ENCODE measurements at regions not wholly inside any gene's neighbourhood (a gene's known extent, or its start where the extent isn't known, plus 50 kb on each side); places are given as distances from the start of the nearest gene placed in this dataset.

DNA sequence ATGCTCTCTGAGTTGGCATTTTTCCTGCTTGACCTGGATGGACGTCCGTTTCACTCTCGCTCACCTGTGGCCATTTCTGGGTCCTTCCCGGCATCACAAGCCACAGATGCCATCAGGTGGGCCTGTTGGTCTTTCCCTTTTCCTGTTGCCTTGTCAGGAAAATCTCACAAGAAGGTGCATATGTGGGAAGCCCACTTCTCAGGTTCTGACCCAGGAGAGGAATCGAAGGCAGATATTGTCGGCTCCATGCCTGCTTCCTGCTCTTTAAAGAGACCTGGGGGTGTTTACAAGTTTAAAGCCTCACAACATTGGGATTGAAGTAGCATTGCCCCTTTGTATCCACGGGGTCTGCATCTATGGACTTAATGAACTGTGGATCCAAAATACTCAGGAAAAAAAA, 357.9 kb downstream of the RPS24 start:
- no peak for DNase-seq (ENCODE audit: low read depth)
- no peak overlapping the region for H3K4me3 ChIP-seq (ENCODE audit: low read depth, low read length)
- TF ChIP-seq CTCF (IDR thresholded peaks at IDR 0.05; ENCODE audit: insufficient read depth, low read depth, low read length), result no peak

- H3K4me3 ChIP-seq (ENCODE audit: low read depth, low read length), result no peak overlapping the region
- TF ChIP-seq CTCF (IDR thresholded peaks at IDR 0.05; ENCODE audit: insufficient read depth, low read depth, low read length), result no peak
- no peak for DNase-seq (ENCODE audit: low read depth)
Observed at GRCh38 chr10:78392197-78392596, 358.5 kb downstream of the RPS24 start.

DNA sequence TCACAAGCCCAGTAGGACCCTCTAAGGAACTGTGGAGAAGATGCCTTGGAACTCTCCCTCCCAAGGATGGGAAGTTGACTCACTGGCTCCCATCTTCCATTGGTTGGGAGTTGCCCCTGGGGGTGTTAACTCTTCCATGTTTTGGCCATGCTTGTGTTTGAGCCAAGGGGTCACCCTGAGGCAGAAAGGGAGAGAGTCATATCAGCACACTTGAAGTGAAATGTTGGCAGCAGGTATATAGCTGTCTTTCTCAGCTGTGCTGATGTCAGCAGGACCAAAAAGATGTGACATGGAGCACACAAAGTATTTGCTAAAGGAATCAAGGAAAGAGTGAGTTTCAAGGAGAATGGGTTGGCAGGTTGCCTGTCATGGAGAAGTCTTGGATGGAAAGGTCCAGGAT, 359.4 kb downstream of the RPS24 start:
- TF ChIP-seq CTCF (IDR thresholded peaks at IDR 0.05; ENCODE audit: insufficient read depth, low read depth, low read length), result no peak
- no peak for DNase-seq (ENCODE audit: low read depth)
- H3K4me3 ChIP-seq (ENCODE audit: low read depth, low read length), result no peak overlapping the region

DNA sequence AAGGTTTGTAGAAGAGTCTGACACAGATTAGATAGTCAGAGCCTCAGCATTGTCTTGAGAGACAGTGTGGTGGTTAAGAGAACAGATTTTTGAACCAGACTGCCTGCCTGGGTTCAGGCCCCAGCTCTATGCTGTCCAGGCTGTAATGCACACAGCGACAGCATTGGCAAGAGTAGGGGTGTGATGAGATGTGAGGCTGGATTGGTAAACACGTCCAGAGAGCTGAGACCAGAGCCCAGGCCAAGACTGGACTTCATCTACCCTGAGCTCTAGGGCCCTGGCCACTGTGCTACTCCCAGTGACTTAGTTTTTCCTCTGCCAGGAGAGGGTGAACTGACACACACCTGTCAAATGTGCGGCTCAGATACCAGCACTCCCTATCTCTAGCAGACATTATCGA, 360.4 kb downstream of the RPS24 start:
- no peak overlapping the region for H3K4me3 ChIP-seq (ENCODE audit: low read depth, low read length)
- no peak for DNase-seq (ENCODE audit: low read depth)
- TF ChIP-seq CTCF (IDR thresholded peaks at IDR 0.05; ENCODE audit: insufficient read depth, low read depth, low read length), result no peak

DNA sequence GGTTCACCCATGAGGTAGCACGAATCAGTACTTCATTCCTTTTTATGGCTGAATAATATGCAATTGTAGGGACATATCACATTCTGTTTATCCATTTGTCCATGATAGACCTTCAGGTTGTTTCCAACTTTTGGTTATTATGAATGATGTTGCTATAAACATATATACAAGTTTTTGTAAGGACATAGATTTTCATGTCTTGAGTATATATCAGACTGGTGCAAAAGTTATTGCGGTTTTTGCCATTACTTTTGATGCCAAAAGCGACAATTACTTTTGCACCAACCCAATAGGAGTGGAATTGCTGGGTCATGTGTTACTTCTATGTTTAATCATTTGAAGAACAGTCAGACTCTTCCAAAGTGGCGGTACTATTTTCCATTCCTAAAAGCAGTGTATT, 361.5 kb downstream of the RPS24 start:
- no peak for TF ChIP-seq CTCF (IDR thresholded peaks at IDR 0.05; ENCODE audit: insufficient read depth, low read depth, low read length)
- H3K4me3 ChIP-seq (ENCODE audit: low read depth, low read length), result no peak overlapping the region
- no peak for DNase-seq (ENCODE audit: low read depth)

GRCh38 chr10:78396754-78397153, 363.1 kb downstream of the RPS24 start:
- H3K4me3 ChIP-seq (ENCODE audit: low read depth, low read length), result no peak overlapping the region
- no peak for DNase-seq (ENCODE audit: low read depth)
- TF ChIP-seq CTCF (IDR thresholded peaks at IDR 0.05; ENCODE audit: insufficient read depth, low read depth, low read length), result no peak

- TF ChIP-seq CTCF (IDR thresholded peaks at IDR 0.05; ENCODE audit: insufficient read depth, low read depth, low read length), result no peak
- H3K4me3 ChIP-seq (ENCODE audit: low read depth, low read length), result no peak overlapping the region
- DNase-seq (ENCODE audit: low read depth), result no peak
Observed at GRCh38 chr10:78397786-78398185, 364.1 kb downstream of the RPS24 start.

Measured in fibroblast of villous mesenchyme (primary cell).